GM21390 (cell line): ENCODE measurements at regions not wholly inside any gene's neighbourhood (a gene's known extent, or its start where the extent isn't known, plus 50 kb on each side); places are given as distances from the start of the nearest gene placed in this dataset.
"Not testable (repeated sequence)": the region's sequence is repeated elsewhere in the genome, so short reads cannot be mapped to it uniquely, and the experiment has no call there.

Experiments
- ATAC-seq: cut with Tn5 transposase; IDR thresholded peaks from one replicate; pipeline ENCODE4 v1.9.1; 2021; ENCODE audit not compliant: unreplicated experiment

- no peak for ATAC-seq
Observed at GRCh38 chr2:184049566-184049965, 548.8 kb upstream of the ZNF804A start.

DNA sequence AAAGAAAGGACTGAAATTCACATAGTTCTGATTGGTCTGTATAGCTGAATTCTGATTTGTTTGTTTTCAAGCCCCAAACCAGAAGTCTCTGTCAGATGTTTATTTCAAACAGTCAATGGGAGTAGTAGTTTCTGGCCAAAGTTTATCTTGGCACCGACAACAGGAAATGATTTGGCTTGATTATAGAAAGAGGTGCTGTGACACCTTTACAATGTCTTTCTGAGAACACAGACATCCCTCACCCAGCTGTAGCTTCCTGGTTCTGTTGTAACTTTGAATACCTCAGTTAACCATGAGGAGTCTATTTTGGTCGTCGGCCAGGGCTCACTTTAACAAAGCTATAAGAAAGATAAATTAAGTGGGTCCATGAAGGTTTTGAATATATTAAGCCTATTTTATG, 545.0 kb upstream of the ZNF804A start:
- ATAC-seq, result no peak

DNA sequence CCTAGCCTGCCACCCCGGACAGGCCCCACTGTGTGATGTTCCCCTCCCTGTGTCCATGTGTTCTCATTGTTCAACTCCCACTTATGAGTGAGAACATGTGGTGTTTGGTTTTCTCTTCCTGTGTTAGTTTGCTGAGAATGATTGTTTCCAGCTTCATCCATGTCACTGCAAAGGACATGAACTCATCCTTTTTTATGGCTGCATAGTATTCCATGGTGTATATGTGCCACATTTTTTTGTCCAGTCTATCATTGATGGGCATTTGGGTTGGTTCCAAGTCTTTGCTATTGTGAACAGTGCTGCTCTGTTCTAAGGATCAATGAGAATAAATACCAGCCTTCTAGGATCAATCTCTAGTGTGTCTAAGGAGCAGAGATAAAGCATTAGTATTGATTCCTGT, 543.9 kb upstream of the ZNF804A start:
- ATAC-seq, result not testable (repeated sequence)

DNA sequence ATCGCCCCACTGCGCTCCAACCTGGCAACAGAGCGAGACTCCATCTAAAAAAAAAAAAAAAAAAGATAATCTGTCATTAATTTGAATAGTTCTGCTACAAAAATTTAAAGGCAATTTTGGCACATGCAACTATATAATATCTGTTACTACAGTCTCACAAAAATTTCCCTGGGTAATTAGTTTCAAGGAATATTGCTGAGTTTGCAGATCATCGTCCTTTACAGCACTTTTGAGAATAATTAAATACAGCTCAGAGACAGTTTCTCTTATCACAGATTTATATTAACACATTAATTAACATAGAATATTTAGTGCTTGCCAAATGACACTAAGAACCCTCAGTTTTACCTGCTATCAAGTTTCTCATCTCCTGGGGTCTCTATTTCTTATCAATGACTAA, 540.4 kb upstream of the ZNF804A start:
- ATAC-seq, result no peak

DNA sequence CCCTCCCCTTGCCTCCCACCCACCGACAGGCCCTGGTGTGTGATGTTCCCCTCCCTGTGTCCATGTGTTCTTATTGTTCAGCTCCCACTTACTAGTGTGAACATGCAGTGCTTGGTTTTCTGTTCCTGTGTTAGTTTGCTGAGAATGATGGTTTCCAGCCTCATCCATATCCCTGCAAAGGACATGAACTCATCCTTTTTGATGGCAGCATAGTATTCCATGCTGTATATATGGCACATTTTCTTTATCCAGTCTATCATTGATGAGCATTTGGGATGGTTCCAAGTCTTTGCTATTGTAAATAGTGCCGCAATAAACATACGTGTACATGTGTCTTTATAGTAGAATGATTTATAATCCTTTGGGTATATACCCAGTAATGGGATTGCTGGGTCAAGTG, 538.1 kb upstream of the ZNF804A start:
- ATAC-seq, result not testable (repeated sequence)

DNA sequence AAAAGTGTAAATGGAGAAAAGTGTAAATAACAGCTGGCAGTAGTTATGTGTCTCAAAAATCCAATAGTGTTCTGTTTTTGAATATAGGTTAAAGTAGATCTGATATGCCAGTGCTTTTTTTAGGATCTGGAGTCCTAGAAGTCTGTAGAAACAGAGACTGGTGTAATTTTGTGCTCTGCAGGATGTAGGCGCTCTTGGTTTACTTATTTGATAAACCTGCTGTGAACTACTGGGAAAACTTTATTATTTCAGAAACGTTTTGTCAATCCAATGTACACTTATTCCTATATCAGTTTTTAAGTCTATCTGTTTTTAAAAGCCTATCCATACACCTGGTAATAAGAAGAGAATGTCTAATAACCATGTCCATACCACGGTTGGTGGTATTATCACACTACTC, 530.8 kb upstream of the ZNF804A start:
- ATAC-seq, result no peak

DNA sequence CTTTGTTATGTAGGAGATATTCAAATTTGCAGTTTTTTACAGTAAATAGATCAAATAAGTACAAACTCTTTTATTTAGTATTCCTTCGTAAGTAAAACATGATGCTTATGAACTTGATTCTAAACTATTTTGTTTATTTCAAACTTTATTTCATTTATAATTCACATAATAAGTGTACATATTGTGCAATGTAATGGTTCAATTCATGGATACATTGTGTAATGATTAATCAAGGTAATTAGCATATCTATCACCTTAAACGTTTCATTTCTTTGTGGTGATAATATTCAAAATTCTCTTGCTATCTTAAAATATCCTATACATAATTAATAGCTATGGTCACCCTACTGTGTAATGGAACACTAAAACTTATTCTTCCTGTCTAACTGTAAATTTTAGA, 525.9 kb upstream of the ZNF804A start:
- ATAC-seq, result no peak

GRCh38 chr2:184078496-184078895, 519.8 kb upstream of the ZNF804A start:
- no peak for ATAC-seq

DNA sequence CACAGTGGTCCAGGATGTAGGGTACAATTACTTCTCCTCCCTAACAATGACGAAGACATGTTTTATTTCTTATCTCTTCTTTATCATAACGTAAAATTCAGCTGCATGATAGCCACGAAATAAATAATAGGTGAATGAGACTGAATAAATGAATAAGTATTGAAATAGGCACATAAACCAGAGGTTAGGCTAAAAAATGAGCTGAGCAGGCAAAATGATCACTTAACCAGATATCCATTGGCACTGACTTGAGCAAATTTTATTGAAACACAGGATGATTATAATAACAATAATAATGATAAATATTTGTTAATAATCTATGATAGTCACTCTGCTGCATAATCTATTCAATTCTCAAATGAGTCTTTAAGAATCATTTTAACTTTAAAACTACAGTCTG, 506.9 kb upstream of the ZNF804A start:
- ATAC-seq, result no peak

DNA sequence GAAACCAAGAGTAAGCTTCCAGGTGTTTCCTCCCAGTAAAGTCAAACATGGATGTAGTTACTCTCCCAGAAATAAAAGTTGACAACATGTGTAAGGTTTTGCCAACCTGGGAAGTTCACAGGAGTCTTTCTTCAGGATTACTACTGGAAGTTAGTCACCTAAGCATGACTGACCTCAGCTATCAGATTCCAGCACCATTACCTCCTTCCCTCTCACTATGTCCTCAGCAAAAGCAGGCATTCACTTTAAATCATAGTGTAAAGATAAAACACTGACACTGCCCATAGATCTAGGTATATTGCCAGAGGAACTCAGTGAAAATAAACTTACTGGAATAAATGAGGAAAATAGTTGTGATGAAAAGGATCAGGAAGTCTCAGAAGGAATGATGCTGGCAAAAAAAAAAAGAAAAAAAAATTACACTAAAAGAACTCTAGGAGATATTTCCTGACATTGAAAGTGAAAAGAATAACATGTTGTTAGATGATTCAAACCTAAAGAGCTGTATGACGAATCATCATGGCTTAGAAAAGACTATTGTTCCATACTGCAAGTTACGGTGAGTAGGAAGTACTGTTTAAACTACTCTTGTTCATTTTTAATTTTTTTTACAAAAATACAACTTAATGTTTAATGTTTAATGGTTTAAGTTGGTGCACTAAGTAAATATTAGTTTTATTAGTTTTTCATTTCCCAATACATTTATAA, 484.5 kb upstream of the ZNF804A start:
- ATAC-seq, result no peak

DNA sequence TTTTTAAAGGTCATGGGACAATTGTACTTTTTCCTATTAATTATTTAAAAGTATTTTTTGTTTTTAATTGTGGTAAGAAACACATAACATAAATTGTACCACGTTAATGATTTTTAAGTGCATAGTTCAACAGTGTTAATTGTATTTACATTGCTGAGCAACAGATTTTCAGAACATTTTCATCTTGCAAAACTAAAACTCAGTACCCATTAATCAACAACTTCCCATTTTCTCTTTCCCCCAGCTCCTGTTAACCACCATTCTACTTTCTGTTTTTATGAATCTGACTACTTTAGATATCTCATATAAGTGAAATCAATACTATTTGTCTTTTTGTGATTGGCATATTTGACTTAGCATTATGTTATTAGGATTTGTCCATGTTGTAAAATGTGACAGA, 483.9 kb upstream of the ZNF804A start:
- ATAC-seq, result no peak

- no peak for ATAC-seq
Observed at GRCh38 chr2:184119989-184120800, 478.1 kb upstream of the ZNF804A start.

DNA sequence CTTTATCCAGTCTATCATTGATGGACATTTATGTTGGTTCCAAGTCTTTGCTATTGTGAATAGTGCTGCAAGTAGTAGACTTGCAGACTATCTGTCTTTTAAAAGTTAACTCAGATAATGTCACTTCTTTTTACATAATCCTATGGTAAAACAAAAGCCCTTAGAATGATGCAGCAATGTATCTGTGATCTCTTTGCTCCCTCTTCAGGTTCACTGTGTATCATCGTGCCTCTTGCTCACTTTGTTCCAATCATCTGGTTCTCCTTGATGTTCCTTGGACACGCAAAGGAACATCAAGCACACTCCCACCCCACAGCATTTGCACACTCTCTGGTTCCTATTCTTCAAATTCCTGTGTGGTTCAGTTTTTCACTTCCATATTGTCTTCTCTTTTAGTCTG, 472.5 kb upstream of the ZNF804A start:
- ATAC-seq, result no peak

DNA sequence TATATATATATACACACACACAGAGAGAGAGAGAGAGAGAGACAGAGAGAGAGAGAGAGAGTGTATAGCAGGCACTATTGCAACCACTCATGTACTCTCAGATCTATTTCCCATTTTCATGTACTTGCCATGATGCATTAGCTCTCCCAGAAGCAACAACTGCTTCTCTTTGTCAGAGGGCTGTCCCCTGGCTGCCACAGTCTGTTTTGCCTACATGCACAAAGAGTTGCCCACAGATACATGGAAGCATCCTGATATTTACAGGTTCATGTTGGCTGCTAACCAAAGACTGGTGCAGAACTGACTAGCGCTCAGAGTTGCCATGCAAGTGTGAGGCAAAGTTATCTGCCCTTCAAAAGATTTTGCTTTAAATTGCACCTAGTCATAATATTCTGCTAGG, 469.3 kb upstream of the ZNF804A start:
- ATAC-seq, result no peak

DNA sequence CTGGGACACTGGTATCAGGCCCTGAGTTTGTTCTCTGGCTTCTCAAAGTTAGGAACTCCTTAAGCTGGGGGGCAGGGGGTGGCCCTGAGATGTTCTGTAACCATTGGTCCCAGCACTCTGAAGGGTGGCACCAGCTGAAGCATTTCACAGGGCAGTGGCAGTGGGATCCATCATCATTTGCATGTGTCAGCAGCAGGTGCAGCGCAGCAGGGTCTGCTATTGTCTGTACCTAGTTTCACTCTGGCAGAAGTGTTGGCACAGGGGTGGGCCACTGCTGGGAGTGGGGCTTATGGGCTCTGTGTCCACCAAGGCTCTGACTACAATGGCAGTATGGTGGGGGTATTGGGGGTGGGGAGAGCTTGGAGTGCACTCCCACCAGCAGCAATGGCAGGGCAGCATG, 460.4 kb upstream of the ZNF804A start:
- no peak for ATAC-seq

DNA sequence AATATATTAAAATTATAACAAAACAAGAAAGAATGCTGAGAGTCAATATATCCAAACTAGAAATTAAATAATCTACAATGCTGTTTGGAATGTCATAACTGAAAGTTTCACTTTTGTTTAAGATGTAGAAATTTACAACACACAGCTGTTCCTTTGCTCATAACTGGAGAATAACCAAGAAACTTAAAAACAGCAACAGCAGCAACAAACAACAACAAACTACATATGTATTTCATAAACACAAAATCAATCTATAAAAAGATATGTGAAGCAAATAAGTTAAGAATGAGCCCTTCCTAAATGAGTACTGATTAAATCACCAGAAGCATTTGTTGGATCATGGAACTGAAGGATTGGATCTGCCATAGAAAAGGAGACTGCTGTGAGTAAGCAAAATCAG, 456.5 kb upstream of the ZNF804A start:
- no peak for ATAC-seq

DNA sequence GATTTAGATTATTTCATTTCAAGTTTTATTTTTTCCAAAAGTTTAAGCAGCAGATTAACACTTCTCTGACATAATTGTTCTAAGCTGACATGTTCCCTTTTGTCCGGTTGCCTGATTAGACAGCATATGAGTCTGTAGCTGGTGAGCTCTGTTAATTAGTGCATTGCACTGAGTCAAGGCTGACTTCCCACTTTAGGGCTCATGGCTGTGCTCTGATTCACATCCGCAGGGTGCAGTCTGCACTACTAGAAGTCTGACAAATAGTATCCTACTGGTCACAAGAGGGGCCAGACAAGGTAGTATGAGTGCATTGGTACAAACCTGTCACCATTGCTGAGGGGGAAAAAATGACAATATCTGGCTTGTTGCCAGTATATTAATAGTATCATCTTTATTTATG, 443.9 kb upstream of the ZNF804A start:
- ATAC-seq, result no peak

DNA sequence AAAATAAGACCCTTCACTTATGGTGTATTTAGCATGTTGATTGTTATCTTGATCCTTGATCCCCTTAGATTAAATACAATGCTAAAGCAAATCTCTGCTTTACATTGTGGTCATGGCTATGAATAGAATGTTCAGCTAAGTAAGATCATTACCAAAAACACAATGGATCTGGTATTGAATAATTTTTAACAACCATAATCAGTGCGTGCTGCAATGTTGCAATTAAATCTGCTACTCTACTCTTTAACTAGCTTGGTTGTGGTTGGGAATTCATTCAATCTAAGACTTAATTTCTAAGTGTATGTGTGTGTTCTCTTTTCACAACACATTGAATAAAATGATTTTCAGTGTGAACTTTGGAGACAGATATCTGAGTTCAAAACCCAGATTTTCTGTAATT, 442.5 kb upstream of the ZNF804A start:
- ATAC-seq, result no peak

DNA sequence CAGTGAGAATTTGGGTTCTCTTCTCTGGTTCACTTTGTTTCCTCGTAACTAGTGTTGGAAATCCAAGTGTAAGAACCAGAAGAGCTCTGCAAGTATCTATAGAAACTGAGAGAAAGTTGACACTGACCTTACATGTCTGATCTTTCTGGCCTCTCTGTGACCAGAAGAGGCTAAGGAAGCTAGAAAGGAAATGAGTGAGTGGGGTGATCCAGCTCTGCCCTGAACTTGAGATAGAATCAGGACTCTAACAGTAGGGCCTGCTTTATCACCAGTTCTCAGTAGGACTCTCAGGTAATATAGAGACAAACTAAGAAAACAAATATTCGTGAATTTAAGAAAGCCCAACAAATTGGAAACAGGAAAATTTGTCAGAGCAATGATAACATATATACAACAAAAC, 441.2 kb upstream of the ZNF804A start:
- no peak for ATAC-seq

DNA sequence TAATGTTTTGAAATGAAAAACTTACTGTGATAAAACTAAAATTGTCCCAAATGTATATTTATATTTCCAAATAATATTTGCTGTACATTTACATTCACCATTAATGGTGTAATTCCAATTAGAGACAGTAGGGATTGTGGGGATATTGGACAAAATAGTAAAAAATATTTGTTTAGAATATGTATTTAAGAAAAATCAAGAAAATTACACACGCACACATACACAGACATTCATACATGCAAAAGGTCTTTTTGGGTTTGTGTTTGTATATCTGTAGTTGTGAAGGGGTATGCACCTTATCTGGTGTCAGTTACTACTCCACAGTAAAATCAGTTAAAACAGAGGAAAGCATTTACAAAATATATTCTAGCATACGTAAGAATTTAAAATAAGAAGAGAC, 435.9 kb upstream of the ZNF804A start:
- ATAC-seq, result no peak

DNA sequence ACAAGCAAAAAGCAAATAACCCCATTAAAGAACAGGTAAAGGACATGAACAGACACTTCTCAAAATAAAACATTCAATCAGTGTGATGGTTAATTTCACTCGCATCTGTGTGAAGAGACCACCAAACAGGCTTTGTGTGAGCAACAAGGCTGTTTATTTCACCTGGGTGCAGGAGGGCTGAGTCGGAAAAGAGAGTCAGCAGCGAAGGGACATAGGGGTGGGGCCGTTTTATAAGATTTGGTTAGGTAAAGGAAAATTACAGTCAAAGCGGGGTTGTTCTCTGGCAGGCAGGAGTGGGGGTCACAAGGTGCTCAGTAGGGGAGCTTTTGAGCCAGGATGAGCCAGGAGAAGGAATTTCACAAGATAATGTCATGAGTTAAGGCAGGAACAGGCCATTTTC, 429.5 kb upstream of the ZNF804A start:
- not testable (repeated sequence) for ATAC-seq

GRCh38 chr2:184169366-184169765, 429.0 kb upstream of the ZNF804A start:
- ATAC-seq, result no peak
